ENCODE measurements at regions not wholly inside any gene's neighbourhood (a gene's known extent, or its start where the extent isn't known, plus 50 kb on each side); places are given as distances from the start of the nearest gene placed in this dataset.

- DNase-seq (ENCODE audit: low spot score), result no peak
- no peaks in the 10 kb centered on the region for H3K36me3 ChIP-seq (ENCODE audit: insufficient read depth, low read length)
- H3K9me3 ChIP-seq (ENCODE audit: low read length), result no peaks in the 10 kb centered on the region
- H4K20me1 ChIP-seq (ENCODE audit: insufficient read depth, low read length), result no peaks in the 10 kb centered on the region
- intact Hi-C loops (cut with micrococcal nuclease; ENCODE audit: unreplicated experiment), result no loop called here
- CTCF ChIA-PET (ENCODE audit: unreplicated experiment), result no interaction called here
- no peak overlapping the region for H3K4me2 ChIP-seq (ENCODE audit: low read length)
- no peak overlapping the region for H2AFZ ChIP-seq (ENCODE audit: low read length)
- no TSS peak for BruUV-seq (replicated peaks)
- no peak overlapping the region for H3K4me3 ChIP-seq (ENCODE audit: low read depth, low read length, poor library complexity, severe bottlenecking)
- H3K9me2 ChIP-seq (ENCODE audit: insufficient read depth, low read length), result no peaks in the 10 kb centered on the region
- POLR2A ChIA-PET, result no interaction called here
- no peak for TF ChIP-seq CTCF (conservative IDR thresholded peaks at IDR 0.05; ENCODE audit: low read length)
- no peak for TF ChIP-seq EZH2phosphoT487 (IDR thresholded peaks at IDR 0.05; ENCODE audit: borderline replicate concordance, low read depth, low read length)
- H3K79me2 ChIP-seq (ENCODE audit: insufficient read depth, low read depth, low read length), result no peaks in the 10 kb centered on the region
- H3K27ac ChIP-seq (ENCODE audit: low read depth, low read length, poor library complexity, severe bottlenecking), result no peak overlapping the region
- H3K4me1 ChIP-seq (ENCODE audit: insufficient read depth, low read length, poor library complexity, severe bottlenecking), result no peaks in the 10 kb centered on the region
Observed at GRCh38 chr3:13134879-13135206, 61.6 kb upstream of the IQSEC1 start.

- Histone ChIP-seq H3K79me2 (ENCODE audit: insufficient read depth, low read depth, low read length) (no peaks in the 10 kb centered on the region), H3K9me3 (ENCODE audit: low read length) (no peaks in the 10 kb centered on the region), H3K4me2 (ENCODE audit: low read length) (no peak overlapping the region), H3K4me3 (ENCODE audit: low read depth, low read length, poor library complexity, severe bottlenecking) (no peak overlapping the region), H3K4me1 (ENCODE audit: insufficient read depth, low read length, poor library complexity, severe bottlenecking) (no peaks in the 10 kb centered on the region), H4K20me1 (ENCODE audit: insufficient read depth, low read length) (no peaks in the 10 kb centered on the region), H3K36me3 (ENCODE audit: insufficient read depth, low read length) (no peaks in the 10 kb centered on the region), H3K27ac (ENCODE audit: low read depth, low read length, poor library complexity, severe bottlenecking) (no peak overlapping the region), H2AFZ (ENCODE audit: low read length) (no peak overlapping the region), H3K9me2 (ENCODE audit: insufficient read depth, low read length) (no peaks in the 10 kb centered on the region)
- TF ChIP-seq CTCF (conservative IDR thresholded peaks at IDR 0.05; ENCODE audit: low read length), result no peak
- no peak for TF ChIP-seq EZH2phosphoT487 (IDR thresholded peaks at IDR 0.05; ENCODE audit: borderline replicate concordance, low read depth, low read length)
- no TSS peak for BruUV-seq (replicated peaks)
- CTCF ChIA-PET (ENCODE audit: unreplicated experiment), result no interaction called here
- no peak for DNase-seq (ENCODE audit: low spot score)
- intact Hi-C loops (cut with micrococcal nuclease; ENCODE audit: unreplicated experiment), result no loop called here
- POLR2A ChIA-PET, result no interaction called here
Observed at GRCh38 chr3:13134166-13134878, 61.1 kb upstream of the IQSEC1 start.

- intact Hi-C loops (cut with micrococcal nuclease; ENCODE audit: unreplicated experiment), result no loop called here
- Histone ChIP-seq H2AFZ (ENCODE audit: low read length) (no peak overlapping the region), H3K79me2 (ENCODE audit: insufficient read depth, low read depth, low read length) (no peaks in the 10 kb centered on the region), H3K4me3 (ENCODE audit: low read depth, low read length, poor library complexity, severe bottlenecking) (no peak overlapping the region), H3K36me3 (ENCODE audit: insufficient read depth, low read length) (no peaks in the 10 kb centered on the region), H3K4me2 (ENCODE audit: low read length) (no peak overlapping the region), H3K9me2 (ENCODE audit: insufficient read depth, low read length) (no peaks in the 10 kb centered on the region), H4K20me1 (ENCODE audit: insufficient read depth, low read length) (no peaks in the 10 kb centered on the region), H3K4me1 (ENCODE audit: insufficient read depth, low read length, poor library complexity, severe bottlenecking) (no peaks in the 10 kb centered on the region), H3K27ac (ENCODE audit: low read depth, low read length, poor library complexity, severe bottlenecking) (no peak overlapping the region), H3K9me3 (ENCODE audit: low read length) (no peaks in the 10 kb centered on the region)
- ChIA-PET CTCF (ENCODE audit: unreplicated experiment) (no interaction called here), POLR2A (no interaction called here)
- DNase-seq (ENCODE audit: low spot score), result no peak
- BruUV-seq (replicated peaks), result no TSS peak
- TF ChIP-seq CTCF (conservative IDR thresholded peaks at IDR 0.05; ENCODE audit: low read length), result no peak
- TF ChIP-seq EZH2phosphoT487 (IDR thresholded peaks at IDR 0.05; ENCODE audit: borderline replicate concordance, low read depth, low read length), result no peak
Observed at GRCh38 chr3:13133471-13133981, 60.3 kb upstream of the IQSEC1 start.

All from OCI-LY7 (cell line).